ENCODE measurements at regions not wholly inside any gene's neighbourhood (a gene's known extent, or its start where the extent isn't known, plus 50 kb on each side); places are given as distances from the start of the nearest gene placed in this dataset.
"Not testable (repeated sequence)": the region's sequence is repeated elsewhere in the genome, so short reads cannot be mapped to it uniquely, and the experiment has no call there.

GRCh38 chr3:26244586-26244985, 378.0 kb upstream of the LRRC3B start:
- H3K79me2 ChIP-seq (ENCODE audit: control insufficient read depth, insufficient read depth, low read length); CTCF ChIA-PET (ENCODE audit: low intra/inter-chr PET ratio); H3K4me1 ChIP-seq (replicated peaks in 1 of 2; ENCODE audit: control insufficient read depth in 2 of 2, insufficient read depth in 2 of 2, low read length in 2 of 2); H3K9ac ChIP-seq (ENCODE audit: insufficient read depth in 1 of 2, low read depth in 2 of 2, low read length in 2 of 2); H3K9me3 ChIP-seq (replicated peaks; ENCODE audit: control insufficient read depth, insufficient read depth, low read depth, low read length); ATAC-seq; H3K27ac ChIP-seq (ENCODE audit: extremely low read depth, low read depth, low read length); FAIRE-seq; H4K20me1 ChIP-seq (replicated peaks; ENCODE audit: control insufficient read depth, insufficient read depth, low read length); DNase-seq (ENCODE audit: extremely low read depth in 1 of 4, low spot score in 3 of 4); H2AFZ ChIP-seq (ENCODE audit: low read depth, low read length); in situ Hi-C loops (cut with MboI); BruUV-seq (replicated peaks); H3K9me1 ChIP-seq (ENCODE audit: control insufficient read depth, insufficient read depth, low read length); POLR2A ChIA-PET; H3K4me3 ChIP-seq; H3K4me2 ChIP-seq (ENCODE audit: insufficient read depth, low read length); intact Hi-C loops (cut with micrococcal nuclease); H3K27me3 ChIP-seq (ENCODE audit: control insufficient read depth in 2 of 2, insufficient read depth in 2 of 2, low read length in 2 of 2); H3K36me3 ChIP-seq (ENCODE audit: control insufficient read depth, insufficient read depth, low read length): not testable (repeated sequence)
- WGBS (ENCODE audit: insufficient coverage, low coverage, missing lambda C conversion rate) = 1% methylated on average over 13 of the region's 14 CpGs

- in situ Hi-C loops (cut with MboI) (no loop called here), intact Hi-C loops (cut with micrococcal nuclease) (no loop called here)
- no peaks in the 10 kb centered on the region for H3K9me3 ChIP-seq (replicated peaks; ENCODE audit: control insufficient read depth, insufficient read depth, low read depth, low read length)
- no peak for DNase-seq (ENCODE audit: extremely low read depth in 1 of 4, low spot score in 3 of 4)
- no peaks in the 10 kb centered on the region for H3K9me1 ChIP-seq (ENCODE audit: control insufficient read depth, insufficient read depth, low read length)
- no TSS peak for BruUV-seq (replicated peaks)
- POLR2A ChIA-PET = no interaction called here
- no peak overlapping the region for H3K27ac ChIP-seq (ENCODE audit: extremely low read depth, low read depth, low read length)
- H4K20me1 ChIP-seq (replicated peaks; ENCODE audit: control insufficient read depth, insufficient read depth, low read length) = no peaks in the 10 kb centered on the region
- no peak overlapping the region for H3K9ac ChIP-seq (ENCODE audit: insufficient read depth in 1 of 2, low read depth in 2 of 2, low read length in 2 of 2)
- ATAC-seq = no peak
- no peak overlapping the region for H3K4me3 ChIP-seq
- CTCF ChIA-PET (ENCODE audit: low intra/inter-chr PET ratio) = no interaction called here
- no peaks in the 10 kb centered on the region for H3K4me1 ChIP-seq (replicated peaks in 1 of 2; ENCODE audit: control insufficient read depth in 2 of 2, insufficient read depth in 2 of 2, low read length in 2 of 2)
- no peak for FAIRE-seq
- no peaks in the 10 kb centered on the region for H3K79me2 ChIP-seq (ENCODE audit: control insufficient read depth, insufficient read depth, low read length)
- H3K4me2 ChIP-seq (ENCODE audit: insufficient read depth, low read length) = no peak overlapping the region
- H2AFZ ChIP-seq (ENCODE audit: low read depth, low read length) = no peak overlapping the region
- H3K36me3 ChIP-seq (ENCODE audit: control insufficient read depth, insufficient read depth, low read length) = no peaks in the 10 kb centered on the region
- H3K27me3 ChIP-seq (ENCODE audit: control insufficient read depth in 2 of 2, insufficient read depth in 2 of 2, low read length in 2 of 2) = no peaks in the 10 kb centered on the region
- no peak for TF ChIP-seq FOXK2 (conservative IDR thresholded peaks at IDR 0.05 in 1 of 2, IDR thresholded peaks at IDR 0.05 in 1 of 2; ENCODE audit: low read depth in 2 of 2)
- TF ChIP-seq SRSF9 (IDR thresholded peaks at IDR 0.05; ENCODE audit: borderline replicate concordance, low read depth, low read length) = no peak
- no peak for TF ChIP-seq NFIX (CRISPR knock-in tag; IDR thresholded peaks at IDR 0.05; ENCODE audit: low read depth)
- TF ChIP-seq TRIM25 (IDR thresholded peaks at IDR 0.05; ENCODE audit: borderline replicate concordance) = no peak
- no peak for TF ChIP-seq ZBTB7A (IDR thresholded peaks at IDR 0.05; ENCODE audit: borderline replicate concordance, control insufficient read depth, low read depth, low read length)
- TF ChIP-seq ZNF12 (CRISPR knock-in tag; IDR thresholded peaks at IDR 0.05) = no peak
- no peak for TF ChIP-seq SIX5 (IDR thresholded peaks at IDR 0.05; ENCODE audit: borderline replicate concordance in 1 of 2, insufficient read depth in 1 of 2, low read depth in 1 of 2, low read length in 2 of 2)
- TF ChIP-seq MED1 (CRISPR knock-in tag; IDR thresholded peaks at IDR 0.05; ENCODE audit: borderline replicate concordance) = no peak
- no peak for TF ChIP-seq ZNF354B (CRISPR knock-in tag; IDR thresholded peaks at IDR 0.05)
- TF ChIP-seq RFX5 (IDR thresholded peaks at IDR 0.05; ENCODE audit: low read depth, low read length) = no peak
- no peak for TF ChIP-seq TBP (optimal IDR thresholded peaks at IDR 0.05; ENCODE audit: low read depth, low read length)
- no peak for TF ChIP-seq FOXA3 (CRISPR knock-in tag; conservative IDR thresholded peaks at IDR 0.05 in 1 of 2, IDR thresholded peaks at IDR 0.05 in 1 of 2)
- TF ChIP-seq U2AF2 (optimal IDR thresholded peaks at IDR 0.05; ENCODE audit: low read depth, low read length) = no peak
Observed at GRCh38 chr3:26245236-26245635, 377.3 kb upstream of the LRRC3B start.

Data from K562 (cell line).